ENCODE measurements at regions not wholly inside any gene's neighbourhood (a gene's known extent, or its start where the extent isn't known, plus 50 kb on each side); places are given as distances from the start of the nearest gene placed in this dataset.

- TF ChIP-seq CTCF (conservative IDR thresholded peaks at IDR 0.05 in 1 of 2, IDR thresholded peaks at IDR 0.05 in 1 of 2; ENCODE audit: extremely low read depth in 1 of 2, insufficient read depth in 1 of 2, low read depth in 1 of 2, low read length in 2 of 2) (no peak), EZH2 (IDR thresholded peaks at IDR 0.05; ENCODE audit: borderline replicate concordance, low read length) (no peak)
Observed at GRCh38 chr12:66066137-66066928, 64.2 kb downstream of the LLPH start.
